ENCODE measurements at regions not wholly inside any gene's neighbourhood (a gene's known extent, or its start where the extent isn't known, plus 50 kb on each side); places are given as distances from the start of the nearest gene placed in this dataset.

DNA sequence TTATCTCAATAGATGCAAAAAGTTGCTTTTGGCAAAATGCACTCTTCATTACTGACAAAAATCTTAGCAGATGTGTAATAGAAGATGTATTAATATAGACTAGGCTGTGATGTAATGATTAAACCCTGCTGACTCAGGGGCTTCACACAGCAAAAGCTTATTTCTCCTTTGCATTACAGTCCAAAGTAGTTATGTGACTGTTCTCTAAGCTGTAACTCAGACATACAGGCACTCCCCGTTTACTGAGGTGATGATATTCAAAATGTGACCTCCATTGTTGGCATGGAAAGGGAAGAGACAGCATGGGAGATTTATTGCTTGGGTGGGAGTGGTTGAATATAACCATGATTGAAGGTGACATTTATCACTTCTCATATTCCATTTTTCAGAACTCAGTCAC is 331.5 kb downstream of the SNAPC1 start:
- no peak for DNase-seq (ENCODE audit: low spot score)

DNA sequence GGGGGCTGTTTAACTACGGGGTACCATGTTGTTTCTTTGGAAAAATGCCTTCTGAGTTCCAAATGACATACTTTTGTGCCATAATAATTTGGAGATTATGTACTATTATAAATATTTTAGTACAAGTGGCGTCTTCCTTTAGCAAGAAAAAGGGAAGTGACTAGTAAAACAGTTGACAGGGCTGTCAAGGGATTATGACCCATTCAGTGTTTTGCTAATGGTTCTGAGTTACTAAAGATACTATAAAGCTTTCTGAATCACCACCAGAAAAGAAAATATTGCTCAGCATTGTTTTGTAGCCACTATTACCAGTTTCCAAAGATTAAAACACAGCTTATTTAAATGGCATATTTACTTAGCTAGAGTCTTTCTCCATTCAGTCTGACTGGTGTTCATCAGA is 334.9 kb downstream of the SNAPC1 start:
- no peak for DNase-seq (ENCODE audit: low spot score)

DNA sequence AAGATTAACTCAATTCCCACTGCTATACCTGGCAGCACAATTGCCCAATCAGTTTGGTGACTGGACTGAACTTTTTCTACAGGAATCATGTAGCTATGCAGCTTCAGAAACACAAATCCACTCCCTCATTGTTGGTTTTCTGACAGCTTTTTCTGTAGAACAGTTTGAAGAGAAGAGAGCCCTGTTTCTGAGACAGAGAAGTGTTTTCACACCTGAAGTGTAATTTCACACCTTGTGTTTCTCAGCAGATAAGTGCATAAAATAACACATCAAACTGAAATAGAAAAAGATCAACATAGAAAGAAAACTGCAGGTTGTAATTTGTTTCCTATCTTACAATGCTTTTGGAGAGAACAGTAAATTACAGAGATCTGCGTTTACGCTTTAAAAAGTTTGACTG is 335.6 kb downstream of the SNAPC1 start:
- DNase-seq (ENCODE audit: low spot score), result no peak

DNA sequence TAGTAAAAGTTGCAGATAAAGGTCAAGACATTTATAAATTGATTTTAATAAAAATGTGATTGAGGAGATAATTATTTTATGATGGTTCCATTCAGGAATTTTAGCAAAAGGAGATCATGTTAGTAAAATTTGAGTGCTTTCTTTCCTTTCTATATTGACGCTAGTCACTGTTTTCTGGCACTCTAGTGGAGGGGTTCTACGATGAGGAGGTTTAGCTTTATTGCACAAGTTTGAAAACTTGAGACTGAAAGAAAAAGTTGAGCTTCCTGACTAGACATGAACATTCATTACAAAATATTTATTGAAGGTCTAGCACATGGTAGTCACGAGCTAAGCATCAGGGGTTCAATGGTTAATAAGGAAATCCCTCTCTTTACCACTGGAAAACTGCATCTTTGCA is 336.1 kb downstream of the SNAPC1 start:
- no peak for DNase-seq (ENCODE audit: low spot score)

DNA sequence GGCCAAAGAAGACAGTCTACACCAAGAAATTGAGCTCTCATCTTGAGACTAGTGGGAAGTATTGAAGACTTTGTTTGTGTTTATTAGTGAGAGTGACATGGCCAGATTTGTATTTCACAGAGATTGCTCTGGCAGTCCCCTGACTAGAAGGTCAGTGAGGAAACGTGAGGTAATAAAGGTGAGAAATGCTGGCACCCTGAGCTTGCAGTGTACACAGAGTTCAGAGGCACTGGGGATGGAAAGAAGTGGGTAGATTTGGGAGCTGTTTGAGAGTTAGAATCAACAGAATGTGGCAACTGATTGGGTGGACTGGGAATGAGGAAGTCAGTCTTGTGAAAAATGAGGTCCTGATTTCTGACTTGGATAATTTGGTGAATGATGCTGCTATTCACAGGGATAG is 336.9 kb downstream of the SNAPC1 start:
- DNase-seq (ENCODE audit: low spot score), result no peak

DNA sequence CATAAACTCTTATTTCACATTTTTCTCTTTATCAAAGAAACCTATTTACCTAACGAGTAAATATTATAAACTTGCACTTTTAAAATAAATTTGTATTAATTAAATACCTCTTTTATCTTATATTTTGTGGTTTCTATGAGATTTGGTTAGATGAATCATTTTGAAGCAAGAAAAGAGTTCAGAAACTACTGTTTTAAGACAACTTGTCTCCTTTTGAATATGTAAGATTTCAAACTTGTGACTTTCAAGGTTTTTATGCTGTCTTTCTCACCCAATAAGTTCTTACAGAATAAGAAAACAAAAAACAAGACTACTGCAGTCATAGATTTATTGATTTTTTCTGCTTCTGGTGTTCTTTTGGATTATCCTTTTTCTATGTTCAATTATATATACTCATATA is 339.0 kb downstream of the SNAPC1 start:
- DNase-seq (ENCODE audit: low spot score), result no peak

DNA sequence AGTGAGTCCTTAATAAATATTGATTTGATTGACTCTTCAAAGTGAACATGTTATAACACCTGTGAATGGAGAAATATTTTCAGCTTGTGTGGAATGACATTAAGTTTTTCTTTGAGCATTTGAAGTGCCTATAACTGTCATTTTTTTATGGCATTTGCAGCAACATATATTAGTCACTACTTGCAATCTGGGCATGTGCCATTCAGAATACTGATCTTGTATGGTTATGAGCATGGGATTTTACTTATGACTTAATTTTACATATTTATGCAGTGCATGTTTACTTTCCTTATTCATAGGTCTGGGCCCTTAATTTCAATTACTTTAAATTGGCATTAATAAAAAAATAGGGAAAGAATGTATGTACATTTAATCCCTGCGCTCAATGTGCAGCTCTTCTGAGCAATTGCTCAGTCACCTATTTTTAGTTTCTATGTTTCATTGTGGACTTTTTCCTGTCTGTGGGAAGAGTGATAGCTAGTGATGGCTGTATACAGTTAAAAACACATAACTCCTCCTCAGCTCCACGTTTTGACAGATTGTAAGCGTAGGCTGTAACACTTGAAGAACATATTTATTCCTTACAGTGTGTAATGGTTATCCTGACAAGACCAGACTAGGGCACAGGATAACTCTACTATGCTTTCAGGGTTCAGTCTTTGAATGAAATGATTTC is 339.6 kb downstream of the SNAPC1 start:
- no peak for DNase-seq (ENCODE audit: low spot score)

DNA sequence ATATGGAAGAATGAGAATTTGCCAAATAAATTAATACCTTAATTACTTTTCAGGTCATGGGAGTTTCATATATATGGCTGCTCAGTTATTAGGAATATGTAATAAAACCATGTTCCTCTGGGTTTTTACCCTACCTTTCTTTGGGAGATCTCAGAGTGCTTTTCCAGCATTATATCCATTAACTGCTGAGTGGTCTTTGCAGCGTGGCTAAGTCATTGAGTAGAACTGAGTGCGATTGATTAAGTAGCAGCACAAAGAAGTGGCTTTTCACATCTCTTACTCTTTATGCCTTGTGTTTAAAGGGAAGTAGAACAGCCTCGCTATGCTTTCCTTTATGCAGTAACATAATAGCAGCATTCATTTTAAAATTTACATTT is 340.1 kb downstream of the SNAPC1 start:
- DNase-seq (ENCODE audit: low spot score), result no peak

DNA sequence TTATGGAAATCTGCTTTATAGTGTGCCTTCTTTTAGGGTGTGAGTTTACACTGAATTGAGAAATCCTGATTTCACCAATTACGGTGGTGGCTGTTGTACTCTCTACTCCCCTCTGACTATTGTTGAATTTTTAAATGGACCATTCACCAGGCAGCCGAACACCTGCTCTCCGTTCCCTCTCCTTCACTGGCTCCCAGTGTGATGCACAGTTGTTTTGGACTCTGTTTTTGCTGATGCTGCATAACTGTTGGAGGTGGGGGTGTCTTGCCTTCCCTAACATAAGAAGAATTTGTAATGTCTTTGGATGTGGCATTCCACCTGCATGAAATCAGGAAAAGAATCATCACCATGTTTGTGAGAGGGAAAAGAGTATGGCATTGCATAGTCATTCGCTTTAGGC is 341.2 kb downstream of the SNAPC1 start:
- no peak for DNase-seq (ENCODE audit: low spot score)

DNA sequence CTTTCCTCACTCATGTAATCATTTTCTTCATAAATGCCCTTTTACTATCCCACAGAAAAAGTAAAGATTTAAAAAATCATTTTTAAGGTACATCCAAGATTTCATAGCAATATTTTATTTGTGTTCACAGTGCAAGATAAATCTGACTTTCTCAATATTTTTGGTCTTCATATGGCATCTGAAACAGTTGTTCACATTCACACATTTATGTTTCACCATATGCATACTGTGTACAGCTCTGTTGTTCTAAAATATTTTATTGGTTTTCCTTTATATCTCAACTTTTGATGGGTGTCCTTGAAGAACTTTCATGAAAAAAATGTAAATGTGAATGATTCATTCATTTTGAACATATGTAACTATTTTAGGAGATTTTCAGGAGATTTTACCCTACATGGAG is 348.7 kb downstream of the SNAPC1 start:
- no peak for DNase-seq (ENCODE audit: low spot score)

DNA sequence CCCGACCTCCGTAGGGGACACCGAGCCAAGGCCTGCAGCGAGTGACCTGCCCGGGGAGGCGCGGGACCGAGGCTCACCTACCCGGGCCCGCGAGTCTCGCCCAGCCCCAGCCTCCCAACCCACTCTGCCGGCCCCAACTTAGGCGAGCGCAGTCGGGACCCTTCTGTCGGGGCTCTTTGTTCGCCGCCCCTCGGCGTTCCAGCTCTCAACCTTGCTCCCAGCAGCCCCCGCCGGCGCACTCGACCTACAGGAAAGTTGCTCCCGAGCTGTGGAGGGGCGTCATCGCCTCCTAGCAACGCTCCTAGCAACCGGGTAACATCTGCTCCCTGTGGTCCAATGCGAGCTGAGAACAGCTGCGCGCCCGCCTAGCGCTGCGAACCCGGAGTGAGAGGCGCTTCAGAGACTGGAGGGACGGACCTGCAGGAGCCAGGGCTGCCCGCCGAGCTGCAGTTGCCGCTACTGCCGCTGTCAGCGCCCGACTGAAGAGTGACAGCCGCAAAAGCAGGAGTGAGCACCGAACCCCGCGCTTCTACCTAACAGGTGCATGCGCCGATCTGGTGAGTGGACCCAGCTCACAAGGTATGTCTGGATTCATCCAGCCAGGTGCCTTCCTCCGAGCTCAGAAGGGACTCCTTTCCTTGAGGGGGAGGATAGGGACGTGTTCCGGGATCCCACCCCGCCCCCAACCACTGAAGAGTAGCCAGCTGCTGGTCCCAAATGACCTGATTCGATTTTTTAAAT is 355.0 kb downstream of the SNAPC1 start:
- DNase-seq (ENCODE audit: low spot score), result peak; percentile 24

DNA sequence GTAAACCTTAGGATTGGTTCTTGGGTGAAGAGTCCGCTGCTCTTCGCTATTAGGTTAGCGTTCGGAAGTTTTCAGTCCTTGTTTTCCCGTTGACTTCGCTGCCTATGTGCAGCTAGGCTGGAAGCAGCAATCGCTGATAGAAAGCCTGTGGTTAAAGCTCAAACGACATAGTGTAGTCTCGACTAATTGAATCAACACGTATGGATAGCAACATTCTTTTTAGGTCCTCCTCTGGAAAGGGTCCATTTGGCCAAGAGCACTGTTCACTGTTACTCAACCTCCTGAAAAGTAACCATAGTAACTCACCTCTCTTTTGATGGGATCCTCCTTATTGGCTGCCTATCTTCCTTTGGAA is 355.5 kb downstream of the SNAPC1 start:
- DNase-seq (ENCODE audit: low spot score), result no peak

DNA sequence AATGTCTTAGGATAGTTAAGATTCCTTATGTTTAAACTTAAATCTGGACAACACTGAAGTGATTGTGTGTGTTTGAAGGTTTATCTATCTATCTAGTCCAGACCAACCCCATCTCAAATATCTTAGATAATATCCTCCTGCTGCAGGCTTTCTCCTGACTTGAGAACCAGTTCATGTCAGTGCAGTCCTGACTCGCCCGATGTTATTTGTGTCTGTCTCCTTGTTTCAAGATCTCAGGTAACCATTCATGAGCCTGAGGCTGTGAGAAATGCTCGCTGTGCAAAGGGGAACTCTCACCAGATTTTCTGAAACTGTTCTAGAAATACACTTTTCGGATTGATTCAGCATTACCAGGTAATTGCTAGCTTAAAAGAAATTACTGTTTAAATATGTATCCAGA is 356.2 kb downstream of the SNAPC1 start:
- no peak for DNase-seq (ENCODE audit: low spot score)

DNA sequence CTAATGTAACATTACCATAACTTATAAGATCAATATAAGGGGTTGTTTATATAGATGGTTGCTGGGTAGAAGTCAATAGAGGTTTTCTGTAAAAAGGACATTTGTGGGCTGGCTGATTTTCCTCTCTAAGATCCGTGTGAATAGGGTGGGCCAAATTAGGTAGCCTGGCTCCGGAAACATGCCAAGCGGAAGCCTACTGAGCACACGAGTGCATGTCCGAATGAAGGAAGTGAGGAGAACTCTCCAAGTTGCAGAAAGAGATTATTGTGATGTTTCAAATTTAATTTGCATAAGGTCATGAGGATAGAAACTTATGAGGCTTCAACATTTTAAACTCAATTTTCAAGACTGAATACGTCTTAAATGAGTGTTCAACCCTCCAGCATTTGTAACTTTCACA is 356.7 kb downstream of the SNAPC1 start:
- no peak for DNase-seq (ENCODE audit: low spot score)

DNA sequence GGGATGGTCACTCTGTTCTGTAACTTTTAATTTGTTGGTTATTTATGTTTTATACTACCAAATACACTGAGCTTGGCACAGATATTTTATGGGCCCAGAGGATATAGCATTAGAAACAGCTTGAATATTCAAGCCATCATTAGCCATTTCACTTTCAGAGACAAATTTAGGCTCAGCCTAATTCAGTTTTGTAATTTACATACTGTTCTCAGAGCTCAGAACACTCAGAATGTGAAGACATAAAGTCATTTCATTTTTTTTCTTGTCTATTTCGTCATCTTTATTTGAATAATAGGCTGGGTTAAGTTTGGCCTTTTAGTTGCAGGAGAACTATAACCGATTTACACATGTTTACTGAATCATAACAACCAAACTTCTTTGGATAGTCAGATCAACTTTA is 361.7 kb downstream of the SNAPC1 start:
- no peak for DNase-seq (ENCODE audit: low spot score)

DNA sequence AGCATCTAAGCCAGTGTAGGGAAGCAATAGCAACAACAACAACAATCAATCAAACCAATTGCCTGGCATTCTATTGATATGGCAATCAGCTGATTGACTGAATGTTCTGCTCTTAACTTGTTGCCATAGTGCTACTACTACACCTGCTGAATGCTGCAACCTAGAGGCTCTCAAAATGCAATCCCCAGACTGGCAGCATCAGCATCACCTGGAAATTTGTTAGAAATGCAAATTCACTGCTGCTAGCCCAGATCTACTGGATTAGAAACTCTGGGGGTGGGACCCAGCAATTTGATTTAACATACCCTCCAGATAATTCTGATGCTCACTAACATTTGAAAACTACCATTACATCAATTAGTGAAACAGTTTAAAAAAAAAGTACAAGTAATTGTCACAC is 363.6 kb downstream of the SNAPC1 start:
- no peak for DNase-seq (ENCODE audit: low spot score)

DNA sequence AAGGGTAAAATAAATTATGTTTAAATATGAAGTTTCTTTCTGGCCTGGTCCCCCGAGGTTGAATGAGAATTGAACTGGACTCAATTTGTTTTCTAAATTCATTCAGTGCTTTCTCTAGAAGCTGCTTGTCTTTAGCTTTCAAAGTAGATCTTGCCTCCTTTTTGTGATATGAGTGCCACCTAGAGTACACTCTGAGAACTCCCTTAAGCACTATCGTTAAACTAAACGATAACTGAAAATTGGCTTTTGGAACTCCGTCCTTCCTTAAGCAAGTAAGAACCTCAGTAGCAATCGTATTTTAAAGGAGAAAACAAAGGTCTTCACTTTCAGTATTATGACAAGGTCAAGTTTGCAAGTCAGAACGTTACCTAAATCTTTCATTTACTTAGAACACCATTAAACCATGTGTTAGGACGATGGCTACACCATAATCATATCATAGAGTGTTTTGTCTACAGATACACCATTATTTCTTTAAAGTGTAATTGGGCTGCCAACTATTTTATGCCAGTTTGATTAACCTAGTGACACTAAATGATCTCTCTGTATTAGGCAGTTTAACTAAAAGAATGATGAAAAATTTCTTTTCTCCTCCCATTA is 364.8 kb downstream of the SNAPC1 start:
- peak; percentile 47 for DNase-seq (ENCODE audit: low spot score)

DNA sequence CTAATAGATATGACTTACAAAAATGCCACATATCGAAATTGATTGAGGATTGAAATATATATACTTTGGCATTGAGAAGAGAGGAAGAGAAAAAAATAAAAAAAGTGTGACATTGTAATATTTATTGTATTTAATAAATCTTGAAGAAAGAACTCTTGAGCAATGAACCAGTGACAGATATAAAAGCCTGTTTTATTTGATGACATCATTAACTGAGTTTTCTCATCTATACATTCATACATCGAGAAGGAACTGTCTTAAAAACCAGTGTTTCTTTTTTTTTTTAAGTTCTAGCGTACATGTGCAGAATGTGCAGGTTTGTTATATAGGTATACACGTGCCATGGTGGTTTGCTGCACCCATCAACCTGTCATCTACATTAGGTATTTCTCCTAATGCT is 368.2 kb downstream of the SNAPC1 start:
- DNase-seq (ENCODE audit: low spot score), result no peak

DNA sequence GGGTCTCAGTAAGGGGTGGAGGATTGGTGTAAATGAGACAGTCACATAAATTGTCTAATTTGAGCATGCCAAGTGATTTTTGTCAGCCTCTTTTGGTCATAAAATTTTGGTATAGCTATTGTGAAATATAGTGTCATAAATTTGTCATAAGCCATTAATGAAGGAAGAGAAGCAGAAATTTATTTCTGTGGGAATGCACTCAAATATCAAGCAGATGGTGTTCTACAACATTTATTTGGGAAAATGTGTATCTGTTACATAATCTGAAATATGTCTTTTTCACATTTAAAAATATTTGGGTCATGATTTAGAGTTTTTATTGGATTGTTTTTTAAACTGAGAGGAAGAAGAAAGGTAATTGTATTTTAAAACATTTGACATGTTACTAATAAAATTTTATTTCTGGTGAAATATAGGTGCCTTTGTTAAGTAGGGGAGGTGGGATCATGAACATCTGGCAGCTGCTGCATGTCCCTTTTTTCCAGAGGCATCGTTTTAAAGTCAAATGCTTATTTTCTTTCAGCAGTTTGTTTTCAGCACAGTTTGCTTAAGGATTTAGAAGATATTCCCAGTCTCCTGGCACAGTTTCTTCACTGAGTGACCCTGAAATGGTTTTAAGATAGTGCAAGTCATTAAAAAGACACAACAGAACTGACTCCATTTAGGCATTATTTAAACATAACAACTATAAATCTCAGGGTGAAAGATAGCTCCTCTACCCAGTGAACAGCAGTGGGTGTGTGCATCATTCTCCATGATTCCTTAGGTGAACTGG is 371.7 kb downstream of the SNAPC1 start:
- no peak for DNase-seq (ENCODE audit: low spot score)

DNA sequence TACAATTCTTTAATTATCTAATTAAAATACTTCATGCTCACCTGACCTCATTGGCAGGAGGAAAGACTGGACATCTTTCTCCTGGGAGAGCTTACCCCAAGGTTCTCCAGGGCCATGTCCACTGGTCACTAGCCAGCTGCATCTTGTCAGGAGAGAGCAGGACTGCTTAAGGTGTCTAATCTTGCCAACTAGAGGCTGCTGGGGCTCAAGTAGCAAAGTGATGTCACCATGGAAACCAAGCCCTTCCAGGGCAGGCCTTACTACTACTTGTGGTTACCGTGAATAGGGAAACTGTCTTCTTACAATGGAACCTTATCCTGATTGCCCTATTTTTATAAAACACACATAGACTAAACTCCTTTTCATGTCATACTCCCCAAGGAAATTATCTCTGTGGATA is 376.4 kb downstream of the SNAPC1 start:
- DNase-seq (ENCODE audit: low spot score), result no peak

DNA sequence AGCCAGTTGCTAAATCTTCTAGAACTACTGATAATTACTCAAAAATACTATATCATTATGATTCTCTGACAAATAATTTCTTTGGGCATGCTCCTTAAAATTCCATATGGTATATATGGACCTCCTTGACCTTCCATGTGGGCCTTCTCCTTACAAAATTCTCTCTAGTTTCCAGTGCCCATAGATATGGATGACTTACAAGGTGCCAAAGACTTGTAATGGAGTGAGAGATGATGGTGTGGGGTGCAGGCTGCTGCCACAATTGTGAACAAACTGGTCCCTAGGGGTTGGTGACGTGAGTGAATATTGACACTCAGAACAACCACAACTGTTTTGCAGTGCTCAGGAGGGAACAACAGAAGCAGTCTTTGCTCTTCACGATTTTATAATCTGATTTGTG is 378.9 kb downstream of the SNAPC1 start:
- DNase-seq (ENCODE audit: low spot score), result no peak

DNA sequence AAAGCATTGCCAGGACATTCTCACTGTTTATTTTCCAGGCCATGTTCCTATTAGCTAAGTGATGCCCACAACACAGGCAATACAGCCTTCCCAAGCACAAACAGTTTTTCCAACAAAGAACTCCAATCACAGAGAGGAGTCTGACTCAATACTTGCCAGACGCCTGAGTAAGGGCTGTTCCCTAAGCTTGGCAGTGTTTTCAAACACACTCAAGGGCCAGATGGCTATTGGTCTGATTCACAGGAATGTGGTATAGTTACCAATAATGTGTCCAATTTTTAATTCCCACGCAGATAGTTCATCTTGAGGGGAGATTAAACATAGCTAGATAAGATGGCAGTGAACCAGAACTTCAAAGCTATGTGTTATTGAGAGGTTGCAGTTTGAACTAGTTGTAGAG is 381.0 kb downstream of the SNAPC1 start:
- no peak for DNase-seq (ENCODE audit: low spot score)

DNA sequence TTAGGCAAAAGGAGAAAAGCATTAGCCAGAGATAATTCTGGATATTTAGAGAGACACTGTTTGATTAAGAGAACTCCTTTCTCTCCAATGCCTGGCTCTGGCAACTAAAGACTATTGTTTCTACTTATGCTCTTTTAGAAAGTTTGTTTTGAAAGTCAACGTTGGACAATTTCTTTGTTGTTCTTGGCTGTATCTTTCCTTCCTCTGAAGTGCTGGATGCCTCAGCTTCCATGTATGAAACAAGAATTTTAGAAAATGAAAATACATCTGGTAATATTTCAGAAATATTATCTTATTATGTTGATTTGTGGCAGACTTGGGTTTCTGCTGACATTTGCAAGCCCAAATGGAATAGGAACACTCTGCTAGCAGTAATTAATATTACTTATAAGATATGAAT is 382.6 kb downstream of the SNAPC1 start:
- DNase-seq (ENCODE audit: low spot score), result no peak

All from CD4-positive, alpha-beta T cell treated with Interleukin-15 for 4 hours (primary cell).